ENCODE measurements at regions not wholly inside any gene's neighbourhood (a gene's known extent, or its start where the extent isn't known, plus 50 kb on each side); places are given as distances from the start of the nearest gene placed in this dataset.

DNA sequence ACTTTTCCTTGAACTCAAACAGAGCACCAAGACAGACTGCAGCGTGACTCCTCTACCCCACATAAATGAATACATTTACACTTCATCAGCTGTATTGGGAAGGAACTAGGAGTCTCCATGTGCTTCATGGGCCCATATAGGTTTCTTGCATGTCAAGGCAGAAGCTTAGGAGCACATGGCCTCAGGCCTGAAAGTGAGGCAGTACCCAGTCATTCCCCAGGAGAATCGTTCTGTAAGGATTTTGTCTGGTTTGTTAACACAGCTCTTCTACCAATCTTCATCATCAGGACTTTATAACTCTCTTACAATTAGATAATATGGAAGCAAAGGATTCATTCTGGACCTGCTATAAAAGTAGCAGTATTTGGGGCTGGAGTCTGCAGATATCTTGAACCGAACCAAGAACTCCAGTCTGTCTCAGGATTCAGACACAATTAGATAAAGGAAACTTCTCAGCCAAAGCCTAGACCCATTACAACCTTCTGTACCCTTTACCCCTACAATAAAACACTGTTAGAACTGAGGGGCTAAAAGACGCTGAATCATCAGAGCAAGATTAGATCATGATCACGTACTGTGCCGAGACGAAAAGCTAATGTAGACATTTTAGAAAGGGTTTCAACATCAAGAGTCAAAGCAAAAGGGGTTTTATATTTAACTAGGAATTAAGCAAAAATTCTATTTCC lies 385.5 kb upstream of the SLC30A5 start:
- TF ChIP-seq, protein P1, sequence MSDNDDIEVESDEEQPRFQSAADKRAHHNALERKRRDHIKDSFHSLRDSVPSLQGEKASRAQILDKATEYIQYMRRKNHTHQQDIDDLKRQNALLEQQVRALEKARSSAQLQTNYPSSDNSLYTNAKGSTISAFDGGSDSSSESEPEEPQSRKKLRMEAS (IDR thresholded peaks at IDR 0.05; ENCODE audit: low read depth, low read length): no peak
- TF ChIP-seq, protein P2, sequence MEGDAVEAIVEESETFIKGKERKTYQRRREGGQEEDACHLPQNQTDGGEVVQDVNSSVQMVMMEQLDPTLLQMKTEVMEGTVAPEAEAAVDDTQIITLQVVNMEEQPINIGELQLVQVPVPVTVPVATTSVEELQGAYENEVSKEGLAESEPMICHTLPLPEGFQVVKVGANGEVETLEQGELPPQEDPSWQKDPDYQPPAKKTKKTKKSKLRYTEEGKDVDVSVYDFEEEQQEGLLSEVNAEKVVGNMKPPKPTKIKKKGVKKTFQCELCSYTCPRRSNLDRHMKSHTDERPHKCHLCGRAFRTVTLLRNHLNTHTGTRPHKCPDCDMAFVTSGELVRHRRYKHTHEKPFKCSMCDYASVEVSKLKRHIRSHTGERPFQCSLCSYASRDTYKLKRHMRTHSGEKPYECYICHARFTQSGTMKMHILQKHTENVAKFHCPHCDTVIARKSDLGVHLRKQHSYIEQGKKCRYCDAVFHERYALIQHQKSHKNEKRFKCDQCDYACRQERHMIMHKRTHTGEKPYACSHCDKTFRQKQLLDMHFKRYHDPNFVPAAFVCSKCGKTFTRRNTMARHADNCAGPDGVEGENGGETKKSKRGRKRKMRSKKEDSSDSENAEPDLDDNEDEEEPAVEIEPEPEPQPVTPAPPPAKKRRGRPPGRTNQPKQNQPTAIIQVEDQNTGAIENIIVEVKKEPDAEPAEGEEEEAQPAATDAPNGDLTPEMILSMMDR (IDR thresholded peaks at IDR 0.05; ENCODE audit: low read depth, low read length): no peak
- TF ChIP-seq POLR2A (IDR thresholded peaks at IDR 0.05; ENCODE audit: extremely low read depth, insufficient read length) (no peak), MYC (IDR thresholded peaks at IDR 0.05; ENCODE audit: low read depth, low read length) (no peak)
